Adrenal gland (tissue), 9 donors: ENCODE measurements at regions not wholly inside any gene's neighbourhood (a gene's known extent, or its start where the extent isn't known, plus 50 kb on each side); places are given as distances from the start of the nearest gene placed in this dataset.

Experiments
- DNase-seq, 7 donors: peaks; one replicate each; pipeline ENCODE4 v3.0.0-alpha.2; 2019 to 2020
- H3K27ac ChIP-seq, 5 donors: fragments of 200-600 bp; sonication (generic) in 4 of 5; 1 replicate in 3 of 5; 2 replicates in 2 of 5; pipeline versions ENCODE4 v1.5.1 to v1.8.0; 2016 to 2020; ENCODE audit warnings: mild to moderate bottlenecking in 1 of 5
- H3K27me3 ChIP-seq: fragments of 200-600 bp; 2 replicates; pipeline ENCODE4 v1.8.0; 2021
- H3K36me3 ChIP-seq, 2 donors: fragments of 200-600 bp; replicated peaks in 1 of 2; 1 replicate in 1 of 2; 2 replicates in 1 of 2; pipeline versions ENCODE4 v1.5.1 to v1.8.0; 2018 to 2022
- H3K4me1 ChIP-seq, 2 donors: fragments of 200-600 bp; replicated peaks in 1 of 2; 1 replicate in 1 of 2; 2 replicates in 1 of 2; pipeline versions ENCODE4 v1.5.1 to v1.8.0; 2018 to 2021
- H3K4me3 ChIP-seq, 4 donors: fragments of 200-600 bp; sonication (generic) in 3 of 4; one replicate each; pipeline ENCODE4 v1.5.1; 2016 to 2018
- H3K9me3 ChIP-seq, 3 donors: fragments of 200-600 bp; sonication (generic) in 1 of 3; replicated peaks in 1 of 3; 1 replicate in 2 of 3; 2 replicates in 1 of 3; pipeline versions ENCODE4 v1.5.1 to v1.8.0; 2016 to 2021
- CTCF ChIP-seq, 6 experiments: fragments of 450-650 bp in 4 of 6; fragments of 200-600 bp in 2 of 6; sonication (generic) in 1 of 6; IDR thresholded peaks; 1 replicate in 5 of 6; 2 replicates in 1 of 6; pipeline versions ENCODE4 v1.5.1 to v1.8.0; 2016 to 2021; ENCODE audit warnings: antibody characterized with exemption in 6 of 6, mild to moderate bottlenecking in 2 of 6, moderate library complexity in 1 of 6
- POLR2A ChIP-seq, 2 donors: fragments of 450-650 bp; IDR thresholded peaks; one replicate each; pipeline ENCODE4 v1.6.1; 2017; ENCODE audit warnings: antibody characterized with exemption in 2 of 2, mild to moderate bottlenecking in 2 of 2, moderate library complexity in 1 of 2
- WGBS, 4 donors: extraction: QIAGEN DNeasy Blood & Tissue Kit in 2 of 4; methylation state at CpG; one replicate each; pipeline versions ENCODE4 v1.1.5 to v1.1.7; 2013 to 2017; 5-methylcytosine and 5-hydroxymethylcytosine counted together
- intact Hi-C, 2 donors: fragments of 100-400 bp; cut with DNase I; formaldehyde crosslinking; loops; one replicate each; pipeline versions ENCODE4 v1.14.1 to v1.15.0; 2022 to 2023
- donor health status: healthy with polysubstance abuse.
- donor health status: Bipolar disorder and iron deficiency.
- donor health status: DM: yes; HTN: yes; CAD: no.
- donor health status: DM: no; HTN: no; CAD: no.
- donor health status: DM: no; HTN: no; CAD: no.

GRCh38 chr5:154686490-154686889 is 68.7 kb upstream of the LARP1 start:
- Histone ChIP-seq H3K4me3 (no peak overlapping the region), H3K36me3 (no peaks in the 10 kb centered on the region), H3K27ac (no peak overlapping the region), H3K4me1 (peaks cover 0 to 16% of the 10 kb centered on the region in 2 donors), H3K9me3 (no peaks in the 10 kb centered on the region), H3K27me3 (no peaks in the 10 kb centered on the region)
- 90 to 98% (median 96%) methylated on average over 4 of the region's 4 CpGs for WGBS, 4 donors
- no peak for DNase-seq
- intact Hi-C loops: loop anchor here (10.0 kb wide), 2 partner anchors 58 to 118 kb away; no protein-coding TSS in a partner anchor
- TF ChIP-seq POLR2A (IDR thresholded peaks at IDR 0.05) (no peak), CTCF (IDR thresholded peaks at IDR 0.05) (no peak)

GRCh38 chr5:154683101-154683880 is 71.9 kb upstream of the LARP1 start:
- intact Hi-C loops: loop anchor here (10.0 kb wide), 2 partner anchors 62 to 122 kb away; no protein-coding TSS in a partner anchor

GRCh38 chr5:154679501-154679900 is 75.7 kb upstream of the LARP1 start:
- 75 to 92% (median 84%) methylated on average over 4 of the region's 4 CpGs for WGBS, 4 donors
- no peak overlapping the region for H3K4me3 ChIP-seq

More at GRCh38 chr5:154683101-154683880, 71.9 kb upstream of the LARP1 start:
- Histone ChIP-seq H3K4me3 (peak overlapping the region in 2 of 4 donors; percentile 32 to 56), H3K27ac (peak overlapping the region; percentile 16 to 87 (median 48)), H3K27me3 (no peaks in the 10 kb centered on the region), H3K9me3 (no peaks in the 10 kb centered on the region), H3K36me3 (no peaks in the 10 kb centered on the region), H3K4me1 (peaks cover 0 to 16% of the 10 kb centered on the region in 2 donors)
- TF ChIP-seq POLR2A (IDR thresholded peaks at IDR 0.05) (no peak), CTCF (IDR thresholded peaks at IDR 0.05) (no peak)
- 16 to 39% (median 19%) methylated on average over 6 to 16 of the region's 16 CpGs for WGBS, 4 donors
- DNase-seq: no peak

GRCh38 chr5:154677921-154678320 is 77.3 kb upstream of the LARP1 start:
- Histone ChIP-seq H3K4me1 (peaks cover 0 to 4% of the 10 kb centered on the region in 2 donors), H3K36me3 (no peaks in the 10 kb centered on the region), H3K27me3 (no peaks in the 10 kb centered on the region), H3K9me3 (no peaks in the 10 kb centered on the region), H3K4me3 (no peak overlapping the region), H3K27ac (no peak overlapping the region)
- no peak for TF ChIP-seq CTCF (IDR thresholded peaks at IDR 0.05)
- no peak for TF ChIP-seq POLR2A (IDR thresholded peaks at IDR 0.05)
- intact Hi-C loops: no loop called here
- WGBS, 4 donors: 49 to 52% (median 51%) methylated on average over 2 of the region's 2 CpGs
- DNase-seq: no peak

More at GRCh38 chr5:154679501-154679900, 75.7 kb upstream of the LARP1 start:
- Histone ChIP-seq H3K9me3 (no peaks in the 10 kb centered on the region), H3K27me3 (no peaks in the 10 kb centered on the region), H3K36me3 (no peaks in the 10 kb centered on the region), H3K27ac (no peak overlapping the region), H3K4me1 (peaks cover 0 to 16% of the 10 kb centered on the region in 2 donors)
- no peak for DNase-seq
- TF ChIP-seq POLR2A (IDR thresholded peaks at IDR 0.05) (no peak), CTCF (IDR thresholded peaks at IDR 0.05) (no peak)
- intact Hi-C loops: no loop called here
